C4-2B (cell line): ENCODE measurements at regions not wholly inside any gene's neighbourhood (a gene's known extent, or its start where the extent isn't known, plus 50 kb on each side); places are given as distances from the start of the nearest gene placed in this dataset.
"Not testable (repeated sequence)": the region's sequence is repeated elsewhere in the genome, so short reads cannot be mapped to it uniquely, and the experiment has no call there.

Experiments
- ZFX ChIP-seq: fragments of 450-650 bp; IDR thresholded peaks from 2 replicates; pipeline ENCODE4 v1.6.1; 2017
- TF ChIP-seq, protein P1 (sequence below): fragments of 450-650 bp; conservative IDR thresholded peaks from 2 replicates; pipeline ENCODE4 v1.5.1; 2017; ENCODE audit warnings: mild to moderate bottlenecking

- TF ChIP-seq, protein P1, sequence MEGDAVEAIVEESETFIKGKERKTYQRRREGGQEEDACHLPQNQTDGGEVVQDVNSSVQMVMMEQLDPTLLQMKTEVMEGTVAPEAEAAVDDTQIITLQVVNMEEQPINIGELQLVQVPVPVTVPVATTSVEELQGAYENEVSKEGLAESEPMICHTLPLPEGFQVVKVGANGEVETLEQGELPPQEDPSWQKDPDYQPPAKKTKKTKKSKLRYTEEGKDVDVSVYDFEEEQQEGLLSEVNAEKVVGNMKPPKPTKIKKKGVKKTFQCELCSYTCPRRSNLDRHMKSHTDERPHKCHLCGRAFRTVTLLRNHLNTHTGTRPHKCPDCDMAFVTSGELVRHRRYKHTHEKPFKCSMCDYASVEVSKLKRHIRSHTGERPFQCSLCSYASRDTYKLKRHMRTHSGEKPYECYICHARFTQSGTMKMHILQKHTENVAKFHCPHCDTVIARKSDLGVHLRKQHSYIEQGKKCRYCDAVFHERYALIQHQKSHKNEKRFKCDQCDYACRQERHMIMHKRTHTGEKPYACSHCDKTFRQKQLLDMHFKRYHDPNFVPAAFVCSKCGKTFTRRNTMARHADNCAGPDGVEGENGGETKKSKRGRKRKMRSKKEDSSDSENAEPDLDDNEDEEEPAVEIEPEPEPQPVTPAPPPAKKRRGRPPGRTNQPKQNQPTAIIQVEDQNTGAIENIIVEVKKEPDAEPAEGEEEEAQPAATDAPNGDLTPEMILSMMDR: not testable (repeated sequence)
- not testable (repeated sequence) for TF ChIP-seq ZFX
Observed at GRCh38 chr2:35440308-35440707, 915.3 kb upstream of the CRIM1 start.
